IMR-90 (cell line): ENCODE measurements at regions not wholly inside any gene's neighbourhood (a gene's known extent, or its start where the extent isn't known, plus 50 kb on each side); places are given as distances from the start of the nearest gene placed in this dataset.

Experiments
- ATAC-seq: fragments of 200-7000 bp; cut with Tn5 transposase; 2 replicates; pipeline ENCODE4 v1.9.1; 2020; ENCODE audit warnings: low read depth, mild to moderate bottlenecking, moderate library complexity
- BruUV-seq: library from RNA; stranded (reverse); fragments of 400-500 nt; replicated peaks from 2 replicates; lab custom pipeline; 2021; lab: Mats Ljungman, UMichigan
- CTCF ChIA-PET: fragments of 300-600 bp; formaldehyde crosslinking; extraction: SDS; loops from one replicate; lab custom pipeline; 2021; ENCODE audit warnings: antibody characterized with exemption; lab: Yijun Ruan, JAX
- POLR2A ChIA-PET: fragments of 300-600 bp; sonication (Branson Sonifier 250); formaldehyde crosslinking; loops from one replicate; lab custom pipeline; 2022; ENCODE audit warnings: antibody characterized with exemption; ENCODE audit not compliant: unreplicated experiment; lab: Charles Lee
- DNase-seq: peaks from one replicate; pipeline ENCODE4 v3.0.0; 2013
- H2AFZ ChIP-seq: replicated peaks from 2 replicates; pipeline ENCODE3; 2013; ENCODE audit warnings: low read length, mild to moderate bottlenecking; ENCODE audit not compliant: poor library complexity
- H2AK5ac ChIP-seq: 2 replicates; pipeline ENCODE4 v1.6.1; 2013; ENCODE audit warnings: low read depth, low read length, inconsistent platforms
- H2AK9ac ChIP-seq: replicated peaks from 2 replicates; pipeline ENCODE3; 2013; ENCODE audit warnings: mild to moderate bottlenecking, low read depth, low read length, moderate library complexity; ENCODE audit not compliant: poor library complexity
- H2BK120ac ChIP-seq: 2 replicates; pipeline ENCODE4 v1.6.1; 2013; ENCODE audit warnings: low read depth, low read length, inconsistent platforms
- H2BK15ac ChIP-seq: 3 replicates; pipeline ENCODE4 v1.6.1; 2013; ENCODE audit warnings: low read depth, low read length, inconsistent platforms
- H2BK20ac ChIP-seq: 2 replicates; pipeline ENCODE4 v1.6.1; 2013; ENCODE audit warnings: low read depth, mild to moderate bottlenecking, inconsistent platforms, low read length, moderate library complexity
- H2BK5ac ChIP-seq: 2 replicates; pipeline ENCODE4 v1.6.1; 2013; ENCODE audit warnings: mild to moderate bottlenecking, low read depth, low read length, inconsistent platforms; ENCODE audit not compliant: poor library complexity, severe bottlenecking
- H3K14ac ChIP-seq: replicated peaks from 2 replicates; pipeline ENCODE4 v1.6.1; 2013; ENCODE audit warnings: low read depth, low read length, inconsistent platforms
- H3K18ac ChIP-seq: 2 replicates; pipeline ENCODE4 v1.6.1; 2013; ENCODE audit warnings: low read depth, low read length, control low read depth
- H3K23ac ChIP-seq: 2 replicates; pipeline ENCODE4 v1.6.1; 2013; ENCODE audit warnings: low read depth, low read length, inconsistent platforms
- H3K27ac ChIP-seq: 2 replicates; pipeline ENCODE4 v1.5.1; 2013; ENCODE audit warnings: mild to moderate bottlenecking, control low read depth, low read length; ENCODE audit not compliant: insufficient read depth
- H3K27me3 ChIP-seq: 2 replicates; pipeline ENCODE4 v1.6.1; 2013; ENCODE audit warnings: low read length; ENCODE audit not compliant: control insufficient read depth, insufficient read depth
- H3K36me3 ChIP-seq: 2 replicates; pipeline ENCODE4 v1.6.1; 2013; ENCODE audit warnings: low read length, mixed read lengths; ENCODE audit not compliant: control insufficient read depth, insufficient read depth
- H3K4ac ChIP-seq: 2 replicates; pipeline ENCODE4 v1.6.1; 2013; ENCODE audit warnings: low read depth, low read length, inconsistent platforms
- H3K4me1 ChIP-seq: 2 replicates; pipeline ENCODE4 v1.6.1; 2013; ENCODE audit warnings: low read length, mixed read lengths; ENCODE audit not compliant: control insufficient read depth, insufficient read depth
- H3K4me2 ChIP-seq: 2 replicates; pipeline ENCODE4 v1.6.1; 2013; ENCODE audit warnings: low read depth, mild to moderate bottlenecking, control low read depth, low read length, moderate library complexity
- H3K4me3 ChIP-seq: 2 replicates; pipeline ENCODE4 v1.5.1; 2013; ENCODE audit warnings: low read depth, mild to moderate bottlenecking, control low read depth, low read length, moderate library complexity; ENCODE audit not compliant: insufficient read depth
- H3K56ac ChIP-seq: 2 replicates; pipeline ENCODE4 v1.6.1; 2013; ENCODE audit warnings: low read length, inconsistent platforms; ENCODE audit not compliant: insufficient read depth; ENCODE audit errors: extremely low read depth
- H3K79me1 ChIP-seq, 2 experiments: 2 replicates each; pipeline ENCODE4 v1.6.1; 2013; ENCODE audit warnings: low read length in 2 of 2, inconsistent platforms in 1 of 2, low read depth in 1 of 2
- H3K9ac ChIP-seq: 2 replicates; pipeline ENCODE4 v1.6.1; 2013; ENCODE audit warnings: low read depth, low read length, control low read depth
- H3K9me1 ChIP-seq: 2 replicates; pipeline ENCODE4 v1.6.1; 2013; ENCODE audit warnings: low read length, inconsistent platforms; ENCODE audit not compliant: insufficient read depth
- H3K9me3 ChIP-seq: 2 replicates; pipeline ENCODE4 v1.6.1; 2013; ENCODE audit warnings: low read length; ENCODE audit not compliant: control insufficient read depth, insufficient read depth
- H4K20me1 ChIP-seq: 2 replicates; pipeline ENCODE4 v1.6.1; 2013; ENCODE audit warnings: low read length, inconsistent platforms; ENCODE audit not compliant: insufficient read depth
- H4K5ac ChIP-seq: 2 replicates; pipeline ENCODE4 v1.6.1; 2013; ENCODE audit warnings: mild to moderate bottlenecking, low read depth, low read length, control low read depth
- H4K8ac ChIP-seq, 2 experiments: 2 replicates each; pipeline ENCODE4 v1.6.1; 2013; ENCODE audit warnings: low read depth in 2 of 2, low read length in 2 of 2, control low read depth in 1 of 2, inconsistent platforms in 1 of 2
- H4K91ac ChIP-seq: 2 replicates; pipeline ENCODE4 v1.6.1; 2013; ENCODE audit warnings: low read depth, low read length, inconsistent platforms; ENCODE audit not compliant: insufficient read depth
- CEBPB ChIP-seq: IDR thresholded peaks from 2 replicates; pipeline ENCODE4 v1.6.1; 2012; ENCODE audit warnings: low read depth, low read length, improper control_type of control experiment
- CTCF ChIP-seq: conservative IDR thresholded peaks from 2 replicates; pipeline ENCODE4 v1.5.1; 2012; ENCODE audit warnings: mild to moderate bottlenecking, low read depth, low read length, improper control_type of control experiment
- POLR2A ChIP-seq: IDR thresholded peaks from 2 replicates; pipeline ENCODE4 v1.6.1; 2012; ENCODE audit warnings: mild to moderate bottlenecking, low read depth, low read length
- RCOR1 ChIP-seq: IDR thresholded peaks from 2 replicates; pipeline ENCODE4 v1.6.1; 2012; ENCODE audit warnings: mild to moderate bottlenecking, low read length, improper control_type of control experiment; ENCODE audit not compliant: insufficient replicate concordance
- RFX5 ChIP-seq: IDR thresholded peaks from 2 replicates; pipeline ENCODE4 v1.8.0; 2012; ENCODE audit warnings: low read depth, mild to moderate bottlenecking, low read length, moderate library complexity
- WGBS, 2 experiments: methylation state at CpG; one replicate each; pipeline versions ENCODE4 v1.1.5 to v1.1.7; 2013; ENCODE audit warnings: missing lambda C conversion rate in 2 of 2; ENCODE audit not compliant: insufficient read length in 1 of 2; ENCODE audit errors: extremely low coverage in 2 of 2; 5-methylcytosine and 5-hydroxymethylcytosine counted together
- dilution Hi-C: fragments of 300-500 bp; cut with HindIII; formaldehyde crosslinking; loops from one replicate; pipeline ENCODE4 v1.14.3; 2018; ENCODE audit warnings: low sequenced_read_pairs; ENCODE audit not compliant: unreplicated experiment
- in situ Hi-C: fragments of 300-500 bp; cut with MboI; formaldehyde crosslinking; loops from 3 replicates; pipeline ENCODE4 v1.14.3; 2019; ENCODE audit warnings: low sequenced_read_pairs, inconsistent platforms, mixed read lengths
- intact Hi-C: fragments of 100-400 bp; cut with micrococcal nuclease; formaldehyde crosslinking; loops from 2 replicates; pipeline ENCODE4 v1.10.0; 2022

GRCh38 chr13:111597191-111597611 lies 276.8 kb downstream of the TEX29 start:
- in situ Hi-C loops = no loop called here
- DNase-seq = no peak
- Histone ChIP-seq H3K36me3 (no peaks in the 10 kb centered on the region), H2AK9ac (no peak overlapping the region), H3K14ac (no peak overlapping the region), H4K8ac (no peak overlapping the region), H3K27ac (no peak overlapping the region), H2BK5ac (no peak overlapping the region), H4K20me1 (no peaks in the 10 kb centered on the region), H2AFZ (no peak overlapping the region), H3K27me3 (no peaks in the 10 kb centered on the region), H3K4ac (no peak overlapping the region), H3K9me1 (no peaks in the 10 kb centered on the region), H3K4me3 (no peak overlapping the region), H2BK120ac (no peak overlapping the region), H3K56ac (no peak overlapping the region), H3K9ac (no peak overlapping the region), H3K4me1 (no peaks in the 10 kb centered on the region), H2AK5ac (no peak overlapping the region), H3K79me1 (no peaks in the 10 kb centered on the region), H3K23ac (no peak overlapping the region), H4K5ac (no peak overlapping the region), H3K4me2 (no peak overlapping the region), H4K91ac (no peak overlapping the region), H2BK15ac (no peak overlapping the region), H3K9me3 (peaks cover 43% of the 10 kb centered on the region), H2BK20ac (no peak overlapping the region), H3K18ac (no peak overlapping the region)
- WGBS, 2 experiments = 56% methylated on average over 6 of the region's 10 CpGs; no CpG with 5 or more reads in 1 of the 2 experiments
- no peak for TF ChIP-seq POLR2A
- TF ChIP-seq RFX5 = no peak
- TF ChIP-seq RCOR1 = no peak
- TF ChIP-seq CEBPB = no peak
- no peak for TF ChIP-seq CTCF
- ChIA-PET POLR2A (no interaction called here), CTCF (no interaction called here)
- no TSS peak for BruUV-seq
- no peak for ATAC-seq
- intact Hi-C loops = no loop called here
- dilution Hi-C loops = no loop called here
